ENCODE measurements at regions not wholly inside any gene's neighbourhood (a gene's known extent, or its start where the extent isn't known, plus 50 kb on each side); places are given as distances from the start of the nearest gene placed in this dataset.
A peak's percentile ranks its signal among the peaks of the same experiment; 100 is the strongest.

GRCh38 chr2:122108186-122108585 is 352.7 kb downstream of the TSN start:
- DNase-seq (ENCODE audit: low spot score), result no peak

GRCh38 chr2:122112216-122113005 is 357.0 kb downstream of the TSN start:
- DNase-seq (ENCODE audit: low spot score), result peak; percentile 42

- no peak for DNase-seq (ENCODE audit: low spot score)
Measured at GRCh38 chr2:122114421-122114820, 359.0 kb downstream of the TSN start.

- DNase-seq (ENCODE audit: low spot score), result no peak
Measured at GRCh38 chr2:122117371-122117770, 361.9 kb downstream of the TSN start.

- no peak for DNase-seq (ENCODE audit: low spot score)
Measured at GRCh38 chr2:122129399-122129798, 373.9 kb downstream of the TSN start.

- DNase-seq (ENCODE audit: low spot score), result no peak
Measured at GRCh38 chr2:122132147-122132691, 376.8 kb downstream of the TSN start.

GRCh38 chr2:122135021-122135937 is 379.8 kb downstream of the TSN start:
- no peak for DNase-seq (ENCODE audit: low spot score)

- no peak for DNase-seq (ENCODE audit: low spot score)
Measured at GRCh38 chr2:122136056-122136455, 380.6 kb downstream of the TSN start.

- no peak for DNase-seq (ENCODE audit: low spot score)
Measured at GRCh38 chr2:122138561-122138960, 383.1 kb downstream of the TSN start.

- no peak for DNase-seq (ENCODE audit: low spot score)
Measured at GRCh38 chr2:122139739-122140420, 384.4 kb downstream of the TSN start.

GRCh38 chr2:122144884-122145283 is 389.4 kb downstream of the TSN start:
- DNase-seq (ENCODE audit: low spot score), result no peak

GRCh38 chr2:122145856-122146255 is 390.4 kb downstream of the TSN start:
- no peak for DNase-seq (ENCODE audit: low spot score)

- DNase-seq (ENCODE audit: low spot score), result no peak
Measured at GRCh38 chr2:122148128-122148767, 392.8 kb downstream of the TSN start.

- no peak for DNase-seq (ENCODE audit: low spot score)
Measured at GRCh38 chr2:122150524-122151280, 395.3 kb downstream of the TSN start.

GRCh38 chr2:122152571-122152970 is 397.1 kb downstream of the TSN start:
- no peak for DNase-seq (ENCODE audit: low spot score)

- peak; percentile 36 for DNase-seq (ENCODE audit: low spot score)
Measured at GRCh38 chr2:122156176-122156890, 400.9 kb downstream of the TSN start.

GRCh38 chr2:122157158-122157557 is 401.7 kb downstream of the TSN start:
- DNase-seq (ENCODE audit: low spot score), result no peak

GRCh38 chr2:122163617-122164016 is 408.2 kb downstream of the TSN start:
- no peak for DNase-seq (ENCODE audit: low spot score)

- DNase-seq (ENCODE audit: low spot score), result no peak
Measured at GRCh38 chr2:122164964-122165363, 409.5 kb downstream of the TSN start.

GRCh38 chr2:122166820-122167219 is 411.4 kb downstream of the TSN start:
- no peak for DNase-seq (ENCODE audit: low spot score)
